ENCODE measurements at regions not wholly inside any gene's neighbourhood (a gene's known extent, or its start where the extent isn't known, plus 50 kb on each side); places are given as distances from the start of the nearest gene placed in this dataset.

DNA sequence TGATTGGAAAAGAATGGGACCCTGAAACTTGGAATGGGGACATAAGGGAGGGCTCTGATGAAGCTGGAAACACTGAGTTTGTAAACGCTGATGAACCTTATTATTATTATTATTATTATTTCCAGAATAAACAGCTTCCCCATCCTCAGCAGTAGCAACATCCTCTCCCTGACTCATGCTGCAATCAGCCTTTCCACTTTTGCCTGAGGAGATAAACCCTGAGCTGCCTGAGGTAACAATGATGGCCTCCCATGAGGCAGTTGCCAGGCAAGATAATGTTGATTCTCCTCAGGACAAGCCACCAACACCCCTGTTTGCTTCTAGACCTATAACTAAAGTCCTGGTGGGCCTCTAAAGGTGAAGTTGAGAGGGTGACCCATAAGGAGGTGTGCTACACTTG, 139.2 kb upstream of the ATP10B start:
- Histone ChIP-seq H3K27ac (ENCODE audit: low read depth in 2 of 2, low read length in 2 of 2) (no peak overlapping the region), H3K4me1 (ENCODE audit: control insufficient read depth in 2 of 3, insufficient read depth in 2 of 3, low read depth in 1 of 3, low read length in 3 of 3) (no peaks in the 10 kb centered on the region), H3K9me3 (ENCODE audit: control insufficient read depth in 2 of 3, insufficient read depth in 1 of 3, low read length in 3 of 3) (no peaks in the 10 kb centered on the region), H3K27me3 (ENCODE audit: control insufficient read depth, insufficient read depth, low read length) (no peaks in the 10 kb centered on the region), H3K36me3 (ENCODE audit: control insufficient read depth in 2 of 3, insufficient read depth in 3 of 3, low read length in 3 of 3) (no peaks in the 10 kb centered on the region), H3K9ac (ENCODE audit: low read length in 3 of 3) (no peak overlapping the region), H3K4me3 (ENCODE audit: low read length in 3 of 3) (no peak overlapping the region)
- FAIRE-seq, result no peak
- DNase-seq, result no peak
- TF ChIP-seq, protein P1, sequence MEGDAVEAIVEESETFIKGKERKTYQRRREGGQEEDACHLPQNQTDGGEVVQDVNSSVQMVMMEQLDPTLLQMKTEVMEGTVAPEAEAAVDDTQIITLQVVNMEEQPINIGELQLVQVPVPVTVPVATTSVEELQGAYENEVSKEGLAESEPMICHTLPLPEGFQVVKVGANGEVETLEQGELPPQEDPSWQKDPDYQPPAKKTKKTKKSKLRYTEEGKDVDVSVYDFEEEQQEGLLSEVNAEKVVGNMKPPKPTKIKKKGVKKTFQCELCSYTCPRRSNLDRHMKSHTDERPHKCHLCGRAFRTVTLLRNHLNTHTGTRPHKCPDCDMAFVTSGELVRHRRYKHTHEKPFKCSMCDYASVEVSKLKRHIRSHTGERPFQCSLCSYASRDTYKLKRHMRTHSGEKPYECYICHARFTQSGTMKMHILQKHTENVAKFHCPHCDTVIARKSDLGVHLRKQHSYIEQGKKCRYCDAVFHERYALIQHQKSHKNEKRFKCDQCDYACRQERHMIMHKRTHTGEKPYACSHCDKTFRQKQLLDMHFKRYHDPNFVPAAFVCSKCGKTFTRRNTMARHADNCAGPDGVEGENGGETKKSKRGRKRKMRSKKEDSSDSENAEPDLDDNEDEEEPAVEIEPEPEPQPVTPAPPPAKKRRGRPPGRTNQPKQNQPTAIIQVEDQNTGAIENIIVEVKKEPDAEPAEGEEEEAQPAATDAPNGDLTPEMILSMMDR (IDR thresholded peaks at IDR 0.05; ENCODE audit: borderline replicate concordance, extremely low read depth, insufficient read depth), result no peak
- intact Hi-C loops (cut with DNase I), result no loop called here

DNA sequence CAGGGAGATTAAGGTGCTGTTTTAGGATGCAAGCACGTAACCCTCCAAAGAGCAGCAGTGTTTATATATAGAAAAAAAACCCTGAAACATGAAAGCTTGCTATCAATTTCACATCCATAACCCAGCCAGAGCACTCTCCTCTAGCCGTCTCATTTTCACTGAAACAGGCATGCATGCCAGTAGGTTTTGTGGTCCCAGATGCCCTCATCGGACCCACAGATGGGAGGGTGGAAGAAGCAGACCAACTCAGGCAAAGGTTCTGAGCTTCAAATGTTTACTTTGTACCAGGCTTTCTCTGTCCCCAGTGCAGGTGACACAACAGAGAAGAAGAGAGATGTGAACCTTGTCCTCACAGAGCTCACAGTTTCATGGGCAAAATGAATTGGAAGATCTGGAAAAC, 127.4 kb upstream of the ATP10B start:
- TF ChIP-seq, protein P1 (IDR thresholded peaks at IDR 0.05; ENCODE audit: borderline replicate concordance, extremely low read depth, insufficient read depth), result no peak
- no peak overlapping the region for H3K4me3 ChIP-seq (ENCODE audit: low read length in 3 of 3)
- FAIRE-seq (no peak), DNase-seq (peak in 2 of 5 donors; percentile 14 to 22)
- no peaks in the 10 kb centered on the region for H3K27me3 ChIP-seq (ENCODE audit: control insufficient read depth, insufficient read depth, low read length)
- no peak overlapping the region for H3K27ac ChIP-seq (ENCODE audit: low read depth in 2 of 2, low read length in 2 of 2)
- no peaks in the 10 kb centered on the region for H3K9me3 ChIP-seq (ENCODE audit: control insufficient read depth in 2 of 3, insufficient read depth in 1 of 3, low read length in 3 of 3)
- H3K4me1 ChIP-seq (ENCODE audit: control insufficient read depth in 2 of 3, insufficient read depth in 2 of 3, low read depth in 1 of 3, low read length in 3 of 3), result no peaks in the 10 kb centered on the region
- intact Hi-C loops (cut with DNase I), result no loop called here
- no peak overlapping the region for H3K9ac ChIP-seq (ENCODE audit: low read length in 3 of 3)
- no peaks in the 10 kb centered on the region for H3K36me3 ChIP-seq (ENCODE audit: control insufficient read depth in 2 of 3, insufficient read depth in 3 of 3, low read length in 3 of 3)

DNA sequence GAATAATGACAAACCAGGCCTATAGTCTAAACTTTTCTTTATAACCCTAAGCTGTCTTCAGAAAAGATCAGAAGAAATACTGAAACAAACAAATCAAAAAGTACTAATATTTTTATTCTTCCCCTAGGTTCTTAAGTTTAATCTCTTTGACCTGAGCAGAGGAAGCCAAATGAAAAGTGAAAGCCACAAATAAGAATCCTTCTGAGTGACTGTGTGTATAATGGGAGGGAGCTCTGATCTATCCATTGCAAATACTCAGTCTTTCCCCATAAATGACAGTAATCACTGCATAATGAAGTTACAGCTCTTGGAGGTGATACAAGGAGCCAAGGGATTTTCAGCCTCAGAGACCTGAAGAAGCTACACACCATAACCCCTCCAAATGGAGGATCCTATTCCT, 126.9 kb upstream of the ATP10B start:
- H3K9me3 ChIP-seq (ENCODE audit: control insufficient read depth in 2 of 3, insufficient read depth in 1 of 3, low read length in 3 of 3), result no peaks in the 10 kb centered on the region
- intact Hi-C loops (cut with DNase I), result no loop called here
- H3K9ac ChIP-seq (ENCODE audit: low read length in 3 of 3), result no peak overlapping the region
- H3K27ac ChIP-seq (ENCODE audit: low read depth in 2 of 2, low read length in 2 of 2), result no peak overlapping the region
- H3K36me3 ChIP-seq (ENCODE audit: control insufficient read depth in 2 of 3, insufficient read depth in 3 of 3, low read length in 3 of 3), result no peaks in the 10 kb centered on the region
- no peaks in the 10 kb centered on the region for H3K27me3 ChIP-seq (ENCODE audit: control insufficient read depth, insufficient read depth, low read length)
- TF ChIP-seq, protein P1 (IDR thresholded peaks at IDR 0.05; ENCODE audit: borderline replicate concordance, extremely low read depth, insufficient read depth), result no peak
- H3K4me1 ChIP-seq (ENCODE audit: control insufficient read depth in 2 of 3, insufficient read depth in 2 of 3, low read depth in 1 of 3, low read length in 3 of 3), result no peaks in the 10 kb centered on the region
- DNase-seq (no peak), FAIRE-seq (no peak)
- H3K4me3 ChIP-seq (ENCODE audit: low read length in 3 of 3), result no peak overlapping the region

DNA sequence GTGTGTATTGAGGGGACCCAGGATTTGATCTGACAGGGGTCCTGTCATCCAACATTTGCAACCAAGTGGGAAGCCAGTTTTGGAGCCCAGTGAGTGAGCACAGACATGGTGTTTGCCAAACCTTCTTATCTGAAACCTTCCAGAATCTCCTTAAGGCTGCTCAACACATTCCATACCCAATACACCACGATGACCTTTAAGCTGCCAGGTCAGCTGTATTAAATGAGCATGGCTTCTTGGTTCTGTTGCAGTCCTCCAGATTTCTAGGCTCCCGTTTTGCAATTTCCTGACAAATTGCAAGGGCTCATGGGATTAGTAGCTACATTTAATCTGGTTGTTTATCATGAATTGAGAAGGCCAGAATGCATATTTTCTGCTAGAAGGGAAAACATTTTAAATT, 124.2 kb upstream of the ATP10B start:
- Histone ChIP-seq H3K27ac (ENCODE audit: low read depth in 2 of 2, low read length in 2 of 2) (no peak overlapping the region), H3K27me3 (ENCODE audit: control insufficient read depth, insufficient read depth, low read length) (no peaks in the 10 kb centered on the region), H3K9me3 (ENCODE audit: control insufficient read depth in 2 of 3, insufficient read depth in 1 of 3, low read length in 3 of 3) (no peaks in the 10 kb centered on the region), H3K4me1 (ENCODE audit: control insufficient read depth in 2 of 3, insufficient read depth in 2 of 3, low read depth in 1 of 3, low read length in 3 of 3) (no peaks in the 10 kb centered on the region), H3K36me3 (ENCODE audit: control insufficient read depth in 2 of 3, insufficient read depth in 3 of 3, low read length in 3 of 3) (no peaks in the 10 kb centered on the region), H3K4me3 (ENCODE audit: low read length in 3 of 3) (no peak overlapping the region), H3K9ac (ENCODE audit: low read length in 3 of 3) (no peak overlapping the region)
- no peak for DNase-seq
- FAIRE-seq, result no peak
- TF ChIP-seq, protein P1 (IDR thresholded peaks at IDR 0.05; ENCODE audit: borderline replicate concordance, extremely low read depth, insufficient read depth), result no peak
- intact Hi-C loops (cut with DNase I), result no loop called here

Data from kidney (tissue), 13 donors.